ENCODE measurements at regions not wholly inside any gene's neighbourhood (a gene's known extent, or its start where the extent isn't known, plus 50 kb on each side); places are given as distances from the start of the nearest gene placed in this dataset.
A peak's percentile ranks its signal among the peaks of the same experiment; 100 is the strongest.

DNA sequence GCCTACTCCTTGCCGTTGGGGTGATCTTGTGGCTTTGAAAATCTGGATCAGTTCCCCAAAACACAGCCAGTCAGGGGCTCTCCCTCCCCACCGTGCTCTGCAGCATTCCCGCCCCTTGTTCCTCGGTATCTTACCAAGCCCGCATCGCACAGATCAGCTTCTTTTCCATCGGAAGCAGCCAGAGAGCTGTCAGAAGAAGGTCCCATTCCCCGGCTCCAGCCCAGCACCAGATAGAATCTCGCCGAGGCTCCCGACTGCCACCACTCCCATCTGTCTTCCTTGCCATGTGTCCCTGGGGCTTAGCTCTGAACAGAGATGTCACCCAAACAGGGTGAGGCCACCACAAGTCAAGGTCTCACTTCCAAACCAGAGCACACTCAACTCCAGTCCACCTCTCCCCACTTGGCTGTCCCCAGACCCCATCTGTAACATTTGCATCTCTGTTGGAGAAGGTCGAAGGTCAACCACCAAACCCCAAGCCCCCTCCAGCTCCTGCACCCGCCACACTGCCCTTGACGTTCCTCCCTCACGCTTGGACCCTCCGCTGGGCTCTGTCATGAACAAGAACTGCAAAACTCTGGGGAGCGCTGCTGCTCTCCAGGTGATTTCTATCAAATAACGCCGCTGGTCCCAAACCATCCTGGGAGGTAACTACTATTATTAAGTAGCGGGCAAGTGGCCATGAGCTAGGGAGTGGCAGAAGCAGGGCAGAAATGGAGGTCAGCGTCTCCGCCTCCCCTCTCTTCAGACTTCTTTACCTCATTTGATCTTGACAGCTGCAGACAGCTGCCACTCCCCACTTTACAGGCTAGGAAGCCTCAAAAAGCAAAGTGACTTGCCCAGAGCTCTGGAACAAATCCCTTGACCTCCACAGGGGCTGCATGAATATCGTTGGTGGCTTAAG lies 70.0 kb upstream of the TAF1B start:
- no peak for DNase-seq

DNA sequence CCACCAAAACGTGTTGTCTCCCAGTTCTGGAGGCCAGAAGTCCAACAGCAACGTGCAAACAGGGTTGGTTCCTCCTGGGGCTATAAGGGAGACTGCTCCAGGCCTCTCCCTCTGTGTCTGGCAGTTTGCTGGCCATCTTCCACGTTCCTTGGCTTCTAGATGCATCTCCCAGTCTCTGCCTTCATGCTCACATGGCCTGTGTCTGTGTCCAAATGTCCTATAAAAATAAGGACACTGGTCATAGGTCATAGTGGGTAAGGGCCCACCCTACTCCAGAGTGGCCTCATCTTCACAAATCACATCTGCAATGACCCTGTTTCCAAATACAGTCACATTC lies 69.4 kb upstream of the TAF1B start:
- DNase-seq = no peak

DNA sequence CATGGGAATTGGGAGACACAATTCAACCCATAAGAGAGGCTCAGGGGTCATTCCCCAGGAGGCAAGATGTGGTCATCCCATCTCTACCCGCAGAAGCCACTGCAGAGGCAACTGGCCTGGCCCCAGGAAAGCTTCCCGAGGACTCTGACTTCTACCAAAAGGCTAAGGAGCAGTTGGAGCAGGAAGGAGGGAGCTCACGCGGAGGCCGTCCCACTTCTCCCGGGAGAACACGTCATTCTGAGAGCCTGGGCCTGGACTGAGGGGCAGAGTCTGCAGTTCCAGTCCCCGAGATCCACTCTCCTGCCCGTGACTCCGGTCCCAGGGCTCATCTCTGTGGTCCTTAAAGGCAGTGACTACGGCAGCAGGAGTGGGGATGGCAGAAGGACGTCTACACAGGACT lies 69.0 kb upstream of the TAF1B start:
- DNase-seq = no peak

- no peak for DNase-seq
Observed at GRCh38 chr2:9775351-9775750, 67.9 kb upstream of the TAF1B start.

GRCh38 chr2:9775999-9776712 lies 67.1 kb upstream of the TAF1B start:
- no peak for DNase-seq

DNA sequence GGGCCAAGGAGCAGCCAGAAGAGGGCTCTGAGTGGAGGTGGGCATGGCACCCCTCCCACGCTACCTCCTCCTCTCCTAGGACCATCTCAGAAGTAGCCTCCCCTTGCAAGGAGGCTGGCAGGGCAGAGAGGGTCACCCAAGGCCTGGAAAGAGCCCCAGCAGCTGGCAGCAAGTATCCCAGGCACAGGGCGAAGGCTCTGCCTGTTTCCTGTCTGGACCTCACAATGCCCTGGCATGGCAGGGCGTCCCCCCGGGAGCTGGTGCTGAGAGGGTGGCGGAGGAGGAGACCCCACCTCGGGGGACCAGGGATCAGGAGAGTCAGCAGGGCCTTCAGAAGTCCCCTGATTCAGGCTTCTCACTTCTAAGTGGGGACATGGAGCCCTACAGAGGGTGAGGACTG lies 66.2 kb upstream of the TAF1B start:
- DNase-seq = no peak

GRCh38 chr2:9778012-9778411 lies 65.3 kb upstream of the TAF1B start:
- peak; percentile 25 for DNase-seq

GRCh38 chr2:9778471-9779316 lies 64.6 kb upstream of the TAF1B start:
- DNase-seq = no peak

GRCh38 chr2:9779596-9780264 lies 63.5 kb upstream of the TAF1B start:
- DNase-seq = peak; percentile 62

GRCh38 chr2:9780368-9781130 lies 62.7 kb upstream of the TAF1B start:
- DNase-seq = no peak

DNA sequence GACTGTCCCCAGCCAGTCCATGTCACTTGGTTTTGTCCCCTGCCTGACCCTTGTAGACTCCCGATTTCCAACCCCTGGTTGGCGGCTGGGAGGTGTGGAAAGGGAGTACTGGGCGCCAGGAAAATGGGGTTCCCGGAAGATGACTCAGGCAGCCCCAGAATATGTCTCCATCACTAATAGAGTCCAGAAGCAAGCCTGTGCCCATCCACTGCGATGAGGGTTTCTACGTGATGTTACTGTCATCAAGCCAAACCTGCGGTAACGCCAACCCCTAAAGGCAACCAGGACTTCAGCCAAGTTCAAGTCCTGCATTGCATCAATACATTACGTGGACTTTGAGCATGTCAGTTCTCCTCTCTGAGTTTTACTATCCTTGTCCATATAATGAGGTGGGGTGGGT lies 62.0 kb upstream of the TAF1B start:
- no peak for DNase-seq

DNA sequence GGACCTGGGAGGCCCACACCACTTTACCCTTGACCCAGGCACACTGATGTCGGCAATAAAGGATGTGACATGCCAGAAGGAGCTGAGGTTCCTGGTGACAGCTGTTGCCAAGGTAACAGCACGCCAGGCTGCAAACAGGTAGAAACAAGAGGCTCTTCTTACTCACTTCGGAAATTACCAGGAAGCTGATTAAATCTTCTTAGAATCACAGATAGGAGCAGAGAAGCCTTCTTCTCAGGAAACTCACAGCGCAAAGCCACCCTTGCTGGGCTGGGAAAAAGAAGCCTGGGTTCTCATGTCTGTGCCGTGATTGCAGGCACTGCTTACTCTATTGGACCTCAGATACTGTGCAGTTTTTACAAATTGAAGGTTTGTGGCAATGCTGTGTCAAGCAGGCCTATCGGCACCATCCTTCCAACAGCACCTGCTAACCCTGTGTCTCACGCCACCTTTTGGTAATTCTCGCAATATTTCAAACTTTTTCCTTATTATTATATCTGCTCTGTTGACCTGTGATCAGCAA lies 61.0 kb upstream of the TAF1B start:
- peak; percentile 77 for DNase-seq

DNA sequence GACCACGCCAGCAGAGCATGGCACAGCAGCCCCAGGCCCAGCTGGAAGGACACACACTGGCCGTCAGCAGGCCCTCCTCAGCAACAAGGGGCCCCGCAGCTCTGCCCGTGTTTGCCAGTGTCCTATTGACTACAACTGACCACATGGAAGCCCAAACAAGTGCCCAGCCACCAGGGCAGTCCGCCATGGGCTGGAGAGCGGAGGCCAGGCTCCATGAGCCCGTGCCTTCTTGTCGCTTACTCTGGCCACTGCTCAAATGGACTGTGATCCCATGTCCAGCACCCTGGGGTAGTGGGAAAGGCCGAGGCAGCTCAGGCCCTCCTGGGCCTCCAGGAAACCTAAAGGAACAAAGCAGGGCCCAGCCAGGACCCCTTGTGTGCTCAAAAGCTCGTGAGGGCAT lies 53.9 kb upstream of the TAF1B start:
- no peak for DNase-seq

DNA sequence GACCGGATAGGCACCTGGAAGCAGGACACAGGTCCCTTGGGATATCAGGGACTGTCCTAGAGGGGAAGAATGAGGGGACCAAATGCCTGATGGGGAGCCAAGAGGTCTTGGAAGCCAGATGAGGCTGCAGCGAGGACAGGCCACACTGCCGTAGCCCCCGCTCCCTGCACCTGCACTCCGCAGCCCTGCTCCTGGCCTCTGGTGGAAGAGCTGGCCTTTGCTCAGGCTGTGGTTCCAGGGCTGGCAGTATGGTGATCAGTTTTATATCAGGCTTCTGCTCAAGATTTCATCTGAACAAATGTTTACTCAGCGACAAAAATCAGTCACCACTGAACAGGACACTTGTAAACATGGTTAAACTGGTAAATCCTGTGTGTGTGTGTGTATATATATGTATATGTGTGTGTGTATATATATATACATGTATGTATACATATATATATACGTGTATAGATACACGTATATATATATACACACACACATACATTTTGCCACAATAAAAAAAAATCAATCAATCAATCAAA lies 52.5 kb upstream of the TAF1B start:
- no peak for DNase-seq

DNA sequence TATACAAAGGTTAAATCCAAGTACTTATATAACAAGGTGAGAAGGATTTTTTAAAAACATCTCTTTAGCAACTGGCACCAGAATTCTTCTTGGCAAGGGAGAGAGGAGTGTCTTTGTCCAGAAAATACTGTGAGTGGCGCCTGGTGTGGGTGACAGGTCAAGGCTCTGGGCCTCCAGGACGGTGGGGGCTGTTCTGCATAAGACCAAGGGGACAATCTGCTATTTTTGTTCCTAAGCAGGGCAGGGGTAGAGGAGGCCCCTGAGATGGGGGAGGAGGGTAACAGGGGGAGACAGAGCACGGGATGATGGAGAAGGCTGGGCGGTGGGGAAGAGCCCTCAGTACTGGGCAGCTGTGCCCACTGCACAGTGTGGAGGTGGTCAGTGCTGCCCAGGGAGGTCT lies 51.6 kb upstream of the TAF1B start:
- no peak for DNase-seq

GRCh38 chr2:9793156-9793917 lies 49.9 kb upstream of the TAF1B start:
- DNase-seq = no peak

Data from CD4-positive, alpha-beta T cell treated with Interleukin-17A for 4 hours (primary cell).